SK-N-SH (cell line): ENCODE measurements at regions not wholly inside any gene's neighbourhood (a gene's known extent, or its start where the extent isn't known, plus 50 kb on each side); places are given as distances from the start of the nearest gene placed in this dataset.

Source experiments
- CTCF ChIA-PET: fragments of 300-600, 350-600 bp; formaldehyde crosslinking; extraction: SDS; loops from one replicate; lab custom pipeline; 2021; lab: Yijun Ruan, JAX
- POLR2A ChIA-PET: fragments of 350-600 bp; sonication (Branson Sonifier 250); formaldehyde crosslinking; extraction: SDS; loops from one replicate; lab custom pipeline; 2020; ENCODE audit warnings: antibody characterized with exemption, inconsistent platforms; lab: Yijun Ruan, JAX
- DNase-seq: peaks from one replicate; pipeline ENCODE4 v3.0.0; 2012
- H2AFZ ChIP-seq: fragments of 200-600 bp; sonication (generic); 2 replicates; pipeline ENCODE4 v1.8.1; 2016; ENCODE audit warnings: antibody characterized with exemption, mild to moderate bottlenecking, low read depth
- H3F3A ChIP-seq: fragments of 200-600 bp; sonication (generic); replicated peaks from 2 replicates; pipeline ENCODE3; 2016; ENCODE audit warnings: antibody characterized with exemption, mild to moderate bottlenecking; ENCODE audit not compliant: insufficient read depth
- H3K27ac ChIP-seq, 2 experiments: fragments of 200-500 bp in 1 of 2; fragments of 200-600 bp in 1 of 2; sonication (Bioruptor generic) in 1 of 2; sonication (generic), shearing (Covaris generic) in 1 of 2; 2 replicates each; pipeline versions ENCODE4 v1.5.1 to v1.6.1; 2014 to 2016; ENCODE audit warnings: low read depth in 2 of 2, inconsistent platforms in 1 of 2, low read length in 1 of 2, mild to moderate bottlenecking in 1 of 2, mixed read lengths in 1 of 2
- H3K27me3 ChIP-seq: fragments of 200-600 bp; sonication (generic), shearing (Covaris generic); 2 replicates; pipeline ENCODE4 v1.6.1; 2016; ENCODE audit warnings: mixed run types; ENCODE audit not compliant: insufficient read depth
- H3K36me3 ChIP-seq, 2 experiments: fragments of 200-500 bp in 1 of 2; fragments of 200-600 bp in 1 of 2; sonication (Bioruptor generic) in 1 of 2; sonication (generic) in 1 of 2; replicated peaks in 1 of 2; 2 replicates each; pipeline versions ENCODE3 to v1.5.1; 2014 to 2016; ENCODE audit warnings: low read length in 1 of 2, mild to moderate bottlenecking in 1 of 2; ENCODE audit not compliant: insufficient read depth in 2 of 2, control insufficient read depth in 1 of 2
- H3K4me1 ChIP-seq, 2 experiments: fragments of 200-500 bp in 1 of 2; fragments of 200-600 bp in 1 of 2; sonication (Bioruptor generic) in 1 of 2; sonication (generic), shearing (Covaris generic) in 1 of 2; 2 replicates each; pipeline versions ENCODE4 v1.5.1 to v1.6.1; 2014 to 2016; ENCODE audit warnings: low read depth in 1 of 2, low read length in 1 of 2, mixed run types in 1 of 2; ENCODE audit not compliant: insufficient read depth in 2 of 2, control insufficient read depth in 1 of 2
- H3K4me2 ChIP-seq: fragments of 200-600 bp; sonication (generic), shearing (Covaris generic); 2 replicates; pipeline ENCODE4 v1.6.1; 2017; ENCODE audit warnings: mixed run types
- H3K4me3 ChIP-seq, 2 experiments: fragments of 200-500 bp in 1 of 2; fragments of 200-600 bp in 1 of 2; sonication (Bioruptor generic) in 1 of 2; sonication (generic), shearing (Covaris generic) in 1 of 2; 2 replicates each; pipeline versions ENCODE4 v1.5.1 to v1.8.1; 2014 to 2016; ENCODE audit warnings: low read depth in 2 of 2, inconsistent platforms in 1 of 2, low read length in 1 of 2, mild to moderate bottlenecking in 1 of 2, mixed read lengths in 1 of 2, moderate library complexity in 1 of 2
- H3K79me2 ChIP-seq: fragments of 200-600 bp; sonication (generic); 2 replicates; pipeline ENCODE4 v1.8.1; 2017; ENCODE audit warnings: mild to moderate bottlenecking; ENCODE audit not compliant: insufficient read depth
- H3K9ac ChIP-seq: fragments of 200-600 bp; sonication (generic); 2 replicates; pipeline ENCODE4 v1.6.1; 2017; ENCODE audit warnings: mixed run types
- H3K9me2 ChIP-seq: fragments of 200-600 bp; sonication (generic); 2 replicates; pipeline ENCODE4 v1.6.1; 2017; ENCODE audit warnings: mixed run types
- H3K9me3 ChIP-seq: fragments of 200-600 bp; sonication (generic); 2 replicates; pipeline ENCODE4 v1.6.1; 2017; ENCODE audit warnings: mixed run types, mild to moderate bottlenecking, moderate library complexity
- H4K20me1 ChIP-seq: fragments of 200-600 bp; sonication (generic); 2 replicates; pipeline ENCODE4 v1.6.1; 2017; ENCODE audit warnings: mild to moderate bottlenecking, mixed run types; ENCODE audit not compliant: insufficient read depth
- ELF1 ChIP-seq: IDR thresholded peaks from 2 replicates; pipeline ENCODE4 v1.4.0; 2012
- EP300 ChIP-seq, 2 experiments: IDR thresholded peaks; 2 replicates each; pipeline versions ENCODE4 v1.4.0 to v1.6.1; 2012; ENCODE audit warnings: borderline replicate concordance in 1 of 2, low read depth in 1 of 2, low read length in 1 of 2
- EZH2phosphoT487 ChIP-seq: fragments of 200-600 bp; sonication (generic); IDR thresholded peaks from 2 replicates; pipeline ENCODE4 v1.6.1; 2017; ENCODE audit warnings: low read depth, mixed run types, mild to moderate bottlenecking, antibody characterized with exemption, moderate library complexity, borderline replicate concordance
- FOXJ3 ChIP-seq: sonication (generic); formaldehyde crosslinking; IDR thresholded peaks from 2 replicates; pipeline ENCODE4 v1.5.1; 2020; ENCODE audit warnings: mild to moderate bottlenecking, missing genetic modification reagents
- MXI1 ChIP-seq: IDR thresholded peaks from 2 replicates; pipeline ENCODE4 v1.6.1; 2012; ENCODE audit warnings: mild to moderate bottlenecking, low read depth, low read length, improper control_type of control experiment
- RAD21 ChIP-seq: IDR thresholded peaks from 2 replicates; pipeline ENCODE4 v1.6.1; 2012; ENCODE audit warnings: mild to moderate bottlenecking, low read length
- RCOR1 ChIP-seq: fragments of 150-350 bp; IDR thresholded peaks from 2 replicates; pipeline ENCODE4 v1.6.1; 2017; ENCODE audit warnings: antibody characterized with exemption, low read length
- RFX5 ChIP-seq: IDR thresholded peaks from 2 replicates; pipeline ENCODE4 v1.6.1; 2012; ENCODE audit warnings: mild to moderate bottlenecking, improper control_type of control experiment, low read length
- RXRA ChIP-seq: IDR thresholded peaks from 2 replicates; pipeline ENCODE4 v1.4.0; 2012; ENCODE audit warnings: low read depth, mild to moderate bottlenecking, borderline replicate concordance
- TAF1 ChIP-seq: IDR thresholded peaks from 2 replicates; pipeline ENCODE4 v1.6.1; 2012; ENCODE audit warnings: low read depth, mild to moderate bottlenecking, low read length, moderate library complexity, borderline replicate concordance
- TCF12 ChIP-seq: IDR thresholded peaks from 2 replicates; pipeline ENCODE4 v1.4.0; 2012
- TEAD4 ChIP-seq: IDR thresholded peaks from 2 replicates; pipeline ENCODE4 v1.4.0; 2012; ENCODE audit warnings: mild to moderate bottlenecking, borderline replicate concordance; ENCODE audit not compliant: insufficient read depth
- YY1 ChIP-seq: IDR thresholded peaks from 2 replicates; pipeline ENCODE4 v1.4.0; 2012; ENCODE audit warnings: low read depth, mild to moderate bottlenecking
- WGBS: methylation state at CpG from one replicate; pipeline ENCODE4 v1.1.6; 2017; ENCODE audit warnings: low lambda C conversion rate; 5-methylcytosine and 5-hydroxymethylcytosine counted together
- TF ChIP-seq, protein P1 (sequence below): fragments of 150-350 bp; IDR thresholded peaks from 2 replicates; pipeline ENCODE4 v1.6.1; 2017; ENCODE audit warnings: antibody characterized with exemption, low read length, low read depth, borderline replicate concordance
- TF ChIP-seq, protein P2 (sequence below): fragments of 150-350 bp; IDR thresholded peaks from 2 replicates; pipeline ENCODE4 v1.6.1; 2016; ENCODE audit warnings: mild to moderate bottlenecking, low read depth, low read length
- TF ChIP-seq, protein P3 (sequence below): IDR thresholded peaks from 2 replicates; pipeline ENCODE4 v1.4.0; 2012; ENCODE audit warnings: low read depth, borderline replicate concordance
- TF ChIP-seq, protein P4 (sequence below): IDR thresholded peaks from 2 replicates; pipeline ENCODE4; 2012

DNA sequence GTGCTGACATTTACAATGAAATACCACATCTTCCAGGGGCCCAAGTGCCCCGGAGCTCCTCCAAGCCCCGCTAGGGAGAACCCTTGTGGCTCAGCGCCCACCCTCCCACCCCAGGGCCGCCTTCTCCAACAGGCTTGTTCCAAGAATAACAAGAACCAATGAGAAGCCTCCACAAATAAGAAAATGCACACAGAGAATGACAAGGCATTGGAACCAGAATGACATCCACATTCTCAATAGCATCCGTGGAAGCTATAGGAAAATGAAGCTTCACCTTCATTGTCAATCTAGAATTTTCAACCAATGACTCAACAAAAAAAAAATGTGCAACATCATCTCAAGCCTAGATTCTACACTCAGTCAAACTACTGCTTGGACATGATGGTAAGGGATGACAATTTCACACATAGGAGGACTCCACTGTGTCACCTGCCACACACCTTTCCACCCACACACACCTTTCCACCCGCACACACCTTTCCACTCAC is 50.4 kb upstream of the PPP2R2D start:
- Histone ChIP-seq H3K4me2 (no peak overlapping the region), H3K9ac (no peak overlapping the region), H3F3A (no peaks in the 10 kb centered on the region), H3K4me3 (no peak overlapping the region), H3K36me3 (no peaks in the 10 kb centered on the region), H3K79me2 (no peaks in the 10 kb centered on the region), H3K27ac (no peak overlapping the region), H3K4me1 (no peaks in the 10 kb centered on the region), H2AFZ (no peak overlapping the region), H3K9me3 (no peaks in the 10 kb centered on the region), H4K20me1 (no peaks in the 10 kb centered on the region), H3K27me3 (no peaks in the 10 kb centered on the region), H3K9me2 (no peaks in the 10 kb centered on the region)
- DNase-seq, result no peak
- ChIA-PET CTCF (no interaction called here), POLR2A (no interaction called here)
- 48% methylated on average over 6 of the region's 6 CpGs for WGBS
- no peak for TF ChIP-seq RFX5
- no peak for TF ChIP-seq EP300 (IDR thresholded peaks at IDR 0.05; ENCODE audit: borderline replicate concordance in 1 of 2, low read depth in 1 of 2, low read length in 1 of 2)
- TF ChIP-seq FOXJ3 (CRISPR knock-in tag), result no peak
- no peak for TF ChIP-seq TCF12
- TF ChIP-seq MXI1, result no peak
- no peak for TF ChIP-seq YY1
- TF ChIP-seq, protein P1, sequence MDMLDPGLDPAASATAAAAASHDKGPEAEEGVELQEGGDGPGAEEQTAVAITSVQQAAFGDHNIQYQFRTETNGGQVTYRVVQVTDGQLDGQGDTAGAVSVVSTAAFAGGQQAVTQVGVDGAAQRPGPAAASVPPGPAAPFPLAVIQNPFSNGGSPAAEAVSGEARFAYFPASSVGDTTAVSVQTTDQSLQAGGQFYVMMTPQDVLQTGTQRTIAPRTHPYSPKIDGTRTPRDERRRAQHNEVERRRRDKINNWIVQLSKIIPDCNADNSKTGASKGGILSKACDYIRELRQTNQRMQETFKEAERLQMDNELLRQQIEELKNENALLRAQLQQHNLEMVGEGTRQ, result no peak
- TF ChIP-seq, protein P2, sequence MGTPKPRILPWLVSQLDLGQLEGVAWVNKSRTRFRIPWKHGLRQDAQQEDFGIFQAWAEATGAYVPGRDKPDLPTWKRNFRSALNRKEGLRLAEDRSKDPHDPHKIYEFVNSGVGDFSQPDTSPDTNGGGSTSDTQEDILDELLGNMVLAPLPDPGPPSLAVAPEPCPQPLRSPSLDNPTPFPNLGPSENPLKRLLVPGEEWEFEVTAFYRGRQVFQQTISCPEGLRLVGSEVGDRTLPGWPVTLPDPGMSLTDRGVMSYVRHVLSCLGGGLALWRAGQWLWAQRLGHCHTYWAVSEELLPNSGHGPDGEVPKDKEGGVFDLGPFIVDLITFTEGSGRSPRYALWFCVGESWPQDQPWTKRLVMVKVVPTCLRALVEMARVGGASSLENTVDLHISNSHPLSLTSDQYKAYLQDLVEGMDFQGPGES, result no peak
- TF ChIP-seq, protein P3, sequence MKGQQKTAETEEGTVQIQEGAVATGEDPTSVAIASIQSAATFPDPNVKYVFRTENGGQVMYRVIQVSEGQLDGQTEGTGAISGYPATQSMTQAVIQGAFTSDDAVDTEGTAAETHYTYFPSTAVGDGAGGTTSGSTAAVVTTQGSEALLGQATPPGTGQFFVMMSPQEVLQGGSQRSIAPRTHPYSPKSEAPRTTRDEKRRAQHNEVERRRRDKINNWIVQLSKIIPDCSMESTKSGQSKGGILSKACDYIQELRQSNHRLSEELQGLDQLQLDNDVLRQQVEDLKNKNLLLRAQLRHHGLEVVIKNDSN, result no peak
- TF ChIP-seq RCOR1, result no peak
- no peak for TF ChIP-seq RAD21
- TF ChIP-seq, protein P4, sequence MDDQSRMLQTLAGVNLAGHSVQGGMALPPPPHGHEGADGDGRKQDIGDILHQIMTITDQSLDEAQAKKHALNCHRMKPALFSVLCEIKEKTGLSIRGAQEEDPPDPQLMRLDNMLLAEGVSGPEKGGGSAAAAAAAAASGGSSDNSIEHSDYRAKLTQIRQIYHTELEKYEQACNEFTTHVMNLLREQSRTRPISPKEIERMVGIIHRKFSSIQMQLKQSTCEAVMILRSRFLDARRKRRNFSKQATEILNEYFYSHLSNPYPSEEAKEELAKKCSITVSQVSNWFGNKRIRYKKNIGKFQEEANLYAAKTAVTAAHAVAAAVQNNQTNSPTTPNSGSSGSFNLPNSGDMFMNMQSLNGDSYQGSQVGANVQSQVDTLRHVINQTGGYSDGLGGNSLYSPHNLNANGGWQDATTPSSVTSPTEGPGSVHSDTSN, result no peak
- TF ChIP-seq TEAD4, result no peak
- no peak for TF ChIP-seq EZH2phosphoT487
- no peak for TF ChIP-seq ELF1
- TF ChIP-seq RXRA, result no peak
- TF ChIP-seq TAF1, result no peak
